Common myeloid progenitor, CD34-positive (primary cell): ENCODE measurements at regions not wholly inside any gene's neighbourhood (a gene's known extent, or its start where the extent isn't known, plus 50 kb on each side); places are given as distances from the start of the nearest gene placed in this dataset.

Experiments used
- CTCF ChIA-PET: fragments of 350-600 bp; sonication (Branson Sonifier 250); formaldehyde crosslinking; loops from one replicate; lab custom pipeline; 2021; ENCODE audit warnings: antibody characterized with exemption; lab: Charles Lee
- POLR2A ChIA-PET: fragments of 350-600 bp; sonication (Branson Sonifier 250); formaldehyde crosslinking; loops from one replicate; lab custom pipeline; 2021; ENCODE audit warnings: antibody characterized with exemption; lab: Charles Lee
- DNase-seq, 3 donors: peaks; one replicate each; pipeline versions ENCODE4 v3.0.0 to v3.0.0-alpha.2; 2013
- H3K27ac ChIP-seq, 2 experiments: 1 replicate in 1 of 2; 2 replicates in 1 of 2; pipeline ENCODE4 v1.7.0; 2013; ENCODE audit warnings: inconsistent platforms in 2 of 2, low read length in 2 of 2, mild to moderate bottlenecking in 2 of 2, low read depth in 1 of 2, moderate library complexity in 1 of 2; ENCODE audit not compliant: severe bottlenecking in 2 of 2, insufficient read depth in 1 of 2, poor library complexity in 1 of 2
- H3K27me3 ChIP-seq, 5 experiments: replicated peaks in 2 of 5; 1 replicate in 3 of 5; 2 replicates in 2 of 5; pipeline versions ENCODE4 v1.6.1 to v1.7.0; 2013; ENCODE audit warnings: low read length in 4 of 5, mild to moderate bottlenecking in 2 of 5, moderate library complexity in 2 of 5, inconsistent platforms in 1 of 5; ENCODE audit not compliant: insufficient read depth in 5 of 5, control insufficient read depth in 4 of 5
- H3K36me3 ChIP-seq, 4 experiments: 1 replicate in 2 of 4; 2 replicates in 2 of 4; pipeline versions ENCODE4 v1.6.1 to v1.7.0; 2013; ENCODE audit warnings: low read length in 3 of 4, control low read depth in 1 of 4, mild to moderate bottlenecking in 1 of 4; ENCODE audit not compliant: control insufficient read depth in 4 of 4, insufficient read depth in 4 of 4
- H3K4me1 ChIP-seq, 4 experiments: 1 replicate in 3 of 4; 2 replicates in 1 of 4; pipeline versions ENCODE4 v1.6.1 to v1.7.1; 2013; ENCODE audit warnings: low read length in 3 of 4, mild to moderate bottlenecking in 3 of 4, control low read depth in 1 of 4, inconsistent platforms in 1 of 4, moderate library complexity in 1 of 4; ENCODE audit not compliant: control insufficient read depth in 4 of 4, insufficient read depth in 4 of 4; ENCODE audit errors: control extremely low read depth in 1 of 4
- H3K4me3 ChIP-seq, 7 experiments: 1 replicate in 4 of 7; 2 replicates in 3 of 7; pipeline versions ENCODE4 v1.5.1 to v1.7.0; 2013; ENCODE audit warnings: mild to moderate bottlenecking in 7 of 7, low read length in 6 of 7, moderate library complexity in 6 of 7, inconsistent platforms in 2 of 7, low read depth in 2 of 7, control low read depth in 1 of 7; ENCODE audit not compliant: insufficient read depth in 4 of 7, control insufficient read depth in 1 of 7; ENCODE audit errors: extremely low read depth in 1 of 7
- H3K9me3 ChIP-seq, 5 experiments: 1 replicate in 4 of 5; 2 replicates in 1 of 5; pipeline versions ENCODE4 v1.6.1 to v1.7.1; 2013; ENCODE audit warnings: low read length in 4 of 5, mild to moderate bottlenecking in 2 of 5, inconsistent platforms in 1 of 5, low read depth in 1 of 5, moderate library complexity in 1 of 5; ENCODE audit not compliant: control insufficient read depth in 4 of 5, insufficient read depth in 2 of 5; ENCODE audit errors: control extremely low read depth in 1 of 5
- whole genome bisulfite sequencing: methylation state at CpG from one replicate; pipeline ENCODE4 v1.1.5; 2013; ENCODE audit not compliant: insufficient coverage; 5-methylcytosine and 5-hydroxymethylcytosine counted together

GRCh38 chr6:40205004-40205403 lies 270.7 kb upstream of the MOCS1 start:
- H3K36me3 ChIP-seq: no peaks in the 10 kb centered on the region
- H3K27ac ChIP-seq: no peak overlapping the region
- H3K4me1 ChIP-seq: no peaks in the 10 kb centered on the region
- ChIA-PET CTCF (interaction anchor here (1.6 kb wide), 1 partner anchor 8 kb away, joined by 3 read pairs; no protein-coding TSS in a partner anchor), POLR2A (no interaction called here)
- DNase-seq: no peak
- H3K4me3 ChIP-seq: no peak overlapping the region
- peaks cover 6 to 22% (median 10%) of the 10 kb centered on the region in 5 experiments for H3K9me3 ChIP-seq
- WGBS: no CpG with 5 or more reads among the region's 1 CpG
- H3K27me3 ChIP-seq: peaks cover 0 to 10% (median 0%) of the 10 kb centered on the region in 5 experiments

DNA sequence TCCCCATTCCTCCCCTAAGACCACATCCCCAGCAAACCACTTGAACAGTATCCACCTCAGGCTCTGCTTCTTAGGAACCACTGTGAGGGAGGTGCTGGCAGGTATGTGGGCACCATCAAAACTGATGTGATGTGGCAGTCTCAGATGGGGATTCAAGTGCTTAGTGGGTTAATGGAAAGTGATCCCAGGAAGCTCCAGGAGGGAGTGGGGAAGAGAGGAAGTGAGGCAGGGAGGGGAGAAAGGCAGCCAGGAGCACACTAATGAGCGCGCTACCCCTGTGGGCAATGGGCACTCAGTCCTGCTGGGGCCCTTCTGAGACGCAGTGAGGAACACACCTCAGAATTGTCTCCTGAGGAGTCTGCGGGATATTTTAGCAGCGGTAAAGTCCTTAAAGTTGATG lies 263.1 kb upstream of the MOCS1 start:
- H3K4me3 ChIP-seq: no peak overlapping the region
- H3K4me1 ChIP-seq: no peaks in the 10 kb centered on the region
- no peaks in the 10 kb centered on the region for H3K36me3 ChIP-seq
- CTCF ChIA-PET: no interaction called here
- 97% methylated on average over 5 of the region's 5 CpGs for WGBS
- H3K27ac ChIP-seq: no peak overlapping the region
- POLR2A ChIA-PET: no interaction called here
- peaks cover 0 to 3% (median 0%) of the 10 kb centered on the region in 5 experiments for H3K9me3 ChIP-seq
- H3K27me3 ChIP-seq: no peaks in the 10 kb centered on the region
- DNase-seq: no peak

- no peak for DNase-seq
- H3K36me3 ChIP-seq: no peaks in the 10 kb centered on the region
- ChIA-PET CTCF (no interaction called here), POLR2A (no interaction called here)
- peaks cover 0 to 2% (median 0%) of the 10 kb centered on the region in 5 experiments for H3K27me3 ChIP-seq
- peaks cover 0 to under 1% (median 0%) of the 10 kb centered on the region in 5 experiments for H3K9me3 ChIP-seq
- H3K4me3 ChIP-seq: no peak overlapping the region
- H3K4me1 ChIP-seq: no peaks in the 10 kb centered on the region
- WGBS: 94% methylated on average over 3 of the region's 4 CpGs
- H3K27ac ChIP-seq: no peak overlapping the region
These were observed 261.9 kb upstream of the MOCS1 start for GRCh38 chr6:40196135-40196518.

GRCh38 chr6:40195428-40196134 lies 261.3 kb upstream of the MOCS1 start:
- ChIA-PET CTCF (no interaction called here), POLR2A (no interaction called here)
- Histone ChIP-seq H3K4me3 (no peak overlapping the region), H3K9me3 (no peaks in the 10 kb centered on the region), H3K36me3 (no peaks in the 10 kb centered on the region), H3K4me1 (no peaks in the 10 kb centered on the region), H3K27ac (no peak overlapping the region), H3K27me3 (peaks cover 0 to 2% (median 0%) of the 10 kb centered on the region in 5 experiments)
- WGBS: 91% methylated on average over 9 of the region's 11 CpGs
- DNase-seq: no peak

DNA sequence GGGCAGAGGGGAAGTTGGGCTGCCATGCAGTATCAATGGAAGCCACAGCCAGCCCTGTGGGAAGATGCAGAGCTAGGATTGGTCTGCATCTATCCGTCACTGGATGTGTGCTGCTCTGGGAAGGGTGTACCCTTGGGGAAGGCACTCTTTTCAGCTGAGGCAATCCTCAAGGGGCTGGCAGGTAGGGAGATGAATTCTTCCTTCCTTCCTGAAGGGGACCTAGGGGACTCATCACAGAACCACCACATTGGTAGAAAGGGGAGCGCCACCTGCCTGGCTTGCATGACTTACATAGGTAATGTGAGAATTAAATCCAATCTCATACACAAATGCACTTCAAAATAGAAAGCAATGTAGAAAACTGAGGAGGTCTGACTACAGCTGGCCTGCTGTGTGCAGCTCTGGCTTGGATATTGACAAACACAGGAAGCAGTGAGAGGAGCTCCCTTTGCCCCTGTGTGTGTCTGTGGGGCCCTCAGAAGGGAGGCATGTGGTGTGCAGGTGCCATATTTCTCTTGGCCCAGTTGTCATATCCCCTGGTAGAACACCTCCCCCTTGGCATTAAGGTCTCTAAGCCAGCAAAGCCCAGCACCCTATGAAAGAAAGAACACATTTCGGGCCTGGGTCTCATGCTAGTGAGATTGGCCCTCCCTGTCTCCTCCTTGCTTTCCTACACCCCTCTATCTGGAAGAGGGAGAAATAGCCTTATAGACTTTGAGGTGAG lies 260.3 kb upstream of the MOCS1 start:
- Histone ChIP-seq H3K36me3 (no peaks in the 10 kb centered on the region), H3K27me3 (peaks cover 0 to 3% (median 0%) of the 10 kb centered on the region in 5 experiments), H3K9me3 (no peaks in the 10 kb centered on the region), H3K4me1 (no peaks in the 10 kb centered on the region), H3K27ac (no peak overlapping the region), H3K4me3 (no peak overlapping the region)
- CTCF ChIA-PET: no interaction called here
- POLR2A ChIA-PET: no interaction called here
- 63% methylated on average over 1 of the region's 3 CpGs for WGBS
- DNase-seq: no peak

- no peaks in the 10 kb centered on the region for H3K36me3 ChIP-seq
- no peak overlapping the region for H3K4me3 ChIP-seq
- no peaks in the 10 kb centered on the region for H3K4me1 ChIP-seq
- ChIA-PET POLR2A (no interaction called here), CTCF (no interaction called here)
- 92% methylated on average over 3 of the region's 4 CpGs for WGBS
- H3K27ac ChIP-seq: no peak overlapping the region
- no peaks in the 10 kb centered on the region for H3K9me3 ChIP-seq
- DNase-seq: no peak
- H3K27me3 ChIP-seq: peaks cover 0 to 3% (median 0%) of the 10 kb centered on the region in 5 experiments
These were observed 258.3 kb upstream of the MOCS1 start for GRCh38 chr6:40192516-40192915.

DNA sequence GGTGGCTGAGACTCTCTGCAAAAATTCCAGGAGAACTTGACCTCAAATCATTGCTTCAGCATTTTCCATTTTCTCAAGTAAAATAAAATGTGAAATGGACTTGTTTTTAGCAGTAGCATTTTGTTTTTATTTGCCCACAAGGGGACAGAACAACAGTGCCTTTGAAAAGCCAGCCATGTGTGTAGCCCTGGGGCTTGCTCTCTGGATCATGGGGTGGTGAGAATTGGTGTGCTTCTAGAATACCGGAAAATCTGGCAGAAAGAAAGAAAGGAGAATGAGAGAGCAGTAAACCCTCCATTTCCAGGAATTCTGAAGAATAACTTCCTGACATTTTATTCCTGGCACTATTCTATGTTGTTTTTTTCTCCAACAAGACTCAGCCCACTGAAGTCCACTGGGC lies 254.7 kb upstream of the MOCS1 start:
- Histone ChIP-seq H3K27me3 (peaks cover 0 to 3% (median 0%) of the 10 kb centered on the region in 5 experiments), H3K9me3 (peaks cover 0 to 9% (median 4%) of the 10 kb centered on the region in 5 experiments), H3K27ac (no peak overlapping the region), H3K4me1 (no peaks in the 10 kb centered on the region), H3K4me3 (no peak overlapping the region), H3K36me3 (no peaks in the 10 kb centered on the region)
- WGBS: no CpG with 5 or more reads among the region's 1 CpG
- no peak for DNase-seq
- POLR2A ChIA-PET: no interaction called here
- CTCF ChIA-PET: no interaction called here
